ENCODE measurements at regions not wholly inside any gene's neighbourhood (a gene's known extent, or its start where the extent isn't known, plus 50 kb on each side); places are given as distances from the start of the nearest gene placed in this dataset.
"Not testable (repeated sequence)": the region's sequence is repeated elsewhere in the genome, so short reads cannot be mapped to it uniquely, and the experiment has no call there.

GRCh38 chr7:115216652-115217051, 294.8 kb downstream of the MDFIC start:
- 97% methylated on average over 1 of the region's 1 CpG for WGBS
- TF ChIP-seq POLR2A (IDR thresholded peaks at IDR 0.05) = no peak
- no peak for TF ChIP-seq EP300 (IDR thresholded peaks at IDR 0.05)
- TF ChIP-seq CTCF (IDR thresholded peaks at IDR 0.05) = no peak
- TF ChIP-seq POLR2AphosphoS5 (IDR thresholded peaks at IDR 0.05) = no peak
- no peaks in the 10 kb centered on the region for H3K9me3 ChIP-seq
- no peak overlapping the region for H3K4me3 ChIP-seq
- no peaks in the 10 kb centered on the region for H3K27me3 ChIP-seq
- no peak overlapping the region for H3K27ac ChIP-seq
- no peaks in the 10 kb centered on the region for H3K36me3 ChIP-seq
- DNase-seq (ENCODE audit: low spot score in 2 of 2) = no peak
- H3K4me1 ChIP-seq = no peaks in the 10 kb centered on the region

- 65% methylated on average over 1 of the region's 1 CpG for WGBS
- Histone ChIP-seq H3K4me1 (no peaks in the 10 kb centered on the region), H3K9me3 (no peaks in the 10 kb centered on the region), H3K27me3 (no peaks in the 10 kb centered on the region), H3K27ac (no peak overlapping the region), H3K36me3 (no peaks in the 10 kb centered on the region), H3K4me3 (no peak overlapping the region)
- no peak for DNase-seq (ENCODE audit: low spot score in 2 of 2)
- no peak for TF ChIP-seq POLR2AphosphoS5 (IDR thresholded peaks at IDR 0.05)
- no peak for TF ChIP-seq POLR2A (IDR thresholded peaks at IDR 0.05)
- no peak for TF ChIP-seq EP300 (IDR thresholded peaks at IDR 0.05)
- no peak for TF ChIP-seq CTCF (IDR thresholded peaks at IDR 0.05)
These were observed 289.3 kb downstream of the MDFIC start for GRCh38 chr7:115211171-115211570.

- no peak for TF ChIP-seq EP300 (IDR thresholded peaks at IDR 0.05)
- no peak for TF ChIP-seq POLR2AphosphoS5 (IDR thresholded peaks at IDR 0.05)
- no peak for TF ChIP-seq CTCF (IDR thresholded peaks at IDR 0.05)
- no peak for TF ChIP-seq POLR2A (IDR thresholded peaks at IDR 0.05)
- H3K27me3 ChIP-seq = no peaks in the 10 kb centered on the region
These were observed 288.7 kb downstream of the MDFIC start for GRCh38 chr7:115210552-115210951.

GRCh38 chr7:115208710-115209560, 287.0 kb downstream of the MDFIC start:
- Histone ChIP-seq H3K4me1 (no peaks in the 10 kb centered on the region), H3K27me3 (no peaks in the 10 kb centered on the region), H3K36me3 (no peaks in the 10 kb centered on the region), H3K9me3 (no peaks in the 10 kb centered on the region), H3K27ac (no peak overlapping the region), H3K4me3 (no peak overlapping the region)
- DNase-seq (ENCODE audit: low spot score in 2 of 2) = no peak
- 75% methylated on average over 6 of the region's 6 CpGs for WGBS
- no peak for TF ChIP-seq POLR2A (IDR thresholded peaks at IDR 0.05)

More at GRCh38 chr7:115210552-115210951, 288.7 kb downstream of the MDFIC start:
- 71% methylated on average over 4 of the region's 4 CpGs for WGBS
- H3K9me3 ChIP-seq = no peaks in the 10 kb centered on the region
- no peak for DNase-seq (ENCODE audit: low spot score in 2 of 2)
- H3K4me3 ChIP-seq = no peak overlapping the region
- no peak overlapping the region for H3K27ac ChIP-seq
- no peaks in the 10 kb centered on the region for H3K36me3 ChIP-seq
- no peaks in the 10 kb centered on the region for H3K4me1 ChIP-seq

GRCh38 chr7:115206374-115206773, 284.5 kb downstream of the MDFIC start:
- H3K9me3 ChIP-seq; H3K36me3 ChIP-seq; DNase-seq (ENCODE audit: low spot score in 2 of 2); H3K27me3 ChIP-seq; H3K27ac ChIP-seq; H3K4me1 ChIP-seq; H3K4me3 ChIP-seq: not testable (repeated sequence)
- WGBS = 42% methylated on average over 2 of the region's 2 CpGs

GRCh38 chr7:115198143-115198542, 276.2 kb downstream of the MDFIC start:
- Histone ChIP-seq H3K4me3 (no peak overlapping the region), H3K9me3 (no peaks in the 10 kb centered on the region), H3K27me3 (no peaks in the 10 kb centered on the region), H3K4me1 (no peaks in the 10 kb centered on the region), H3K36me3 (no peaks in the 10 kb centered on the region), H3K27ac (no peak overlapping the region)
- WGBS = 93% methylated on average over 3 of the region's 3 CpGs
- no peak for DNase-seq (ENCODE audit: low spot score in 2 of 2)
- TF ChIP-seq POLR2A (IDR thresholded peaks at IDR 0.05) = no peak
- TF ChIP-seq POLR2AphosphoS5 (IDR thresholded peaks at IDR 0.05) = no peak
- no peak for TF ChIP-seq EP300 (IDR thresholded peaks at IDR 0.05)
- no peak for TF ChIP-seq CTCF (IDR thresholded peaks at IDR 0.05)

Measured in suprapubic skin (tissue), 4 donors.